Subcutaneous abdominal adipose tissue (tissue), 5 donors: ENCODE measurements at regions not wholly inside any gene's neighbourhood (a gene's known extent, or its start where the extent isn't known, plus 50 kb on each side); places are given as distances from the start of the nearest gene placed in this dataset.

Experiments
- H3K27ac ChIP-seq: one replicate; pipeline ENCODE4 v1.7.0; 2013; ENCODE audit warnings: low read depth, mild to moderate bottlenecking, inconsistent platforms, low read length, moderate library complexity
- H3K27me3 ChIP-seq, 5 donors: one replicate each; pipeline ENCODE4 v1.7.0; 2013; ENCODE audit warnings: low read length in 5 of 5, inconsistent platforms in 1 of 5; ENCODE audit not compliant: control insufficient read depth in 5 of 5, insufficient read depth in 4 of 5
- H3K36me3 ChIP-seq, 5 donors: one replicate each; pipeline ENCODE4 v1.7.0; 2013; ENCODE audit warnings: low read length in 5 of 5; ENCODE audit not compliant: control insufficient read depth in 5 of 5, insufficient read depth in 5 of 5
- H3K4me1 ChIP-seq, 5 donors: one replicate each; pipeline ENCODE4 v1.7.0; 2013; ENCODE audit warnings: low read length in 5 of 5, mild to moderate bottlenecking in 3 of 5, moderate library complexity in 1 of 5; ENCODE audit not compliant: control insufficient read depth in 5 of 5, insufficient read depth in 5 of 5
- H3K4me3 ChIP-seq, 5 donors: one replicate each; pipeline ENCODE4 v1.7.0; 2013; ENCODE audit warnings: low read length in 5 of 5, low read depth in 1 of 5
- H3K9ac ChIP-seq, 5 donors: one replicate each; pipeline ENCODE4 v1.7.0; 2013; ENCODE audit warnings: low read length in 5 of 5, mild to moderate bottlenecking in 4 of 5, moderate library complexity in 3 of 5
- H3K9me3 ChIP-seq, 5 donors: one replicate each; pipeline ENCODE4 v1.7.0; 2013; ENCODE audit warnings: low read length in 5 of 5; ENCODE audit not compliant: control insufficient read depth in 5 of 5
- donor health status: healthy.
- donor health status: healthy.
- donor health status: healthy.
- donor health status: healthy.
- donor health status: healthy.

- H3K27ac ChIP-seq, result no peak overlapping the region
Observed at GRCh38 chr6:74936886-74937285, 269.0 kb downstream of the COL12A1 start.

DNA sequence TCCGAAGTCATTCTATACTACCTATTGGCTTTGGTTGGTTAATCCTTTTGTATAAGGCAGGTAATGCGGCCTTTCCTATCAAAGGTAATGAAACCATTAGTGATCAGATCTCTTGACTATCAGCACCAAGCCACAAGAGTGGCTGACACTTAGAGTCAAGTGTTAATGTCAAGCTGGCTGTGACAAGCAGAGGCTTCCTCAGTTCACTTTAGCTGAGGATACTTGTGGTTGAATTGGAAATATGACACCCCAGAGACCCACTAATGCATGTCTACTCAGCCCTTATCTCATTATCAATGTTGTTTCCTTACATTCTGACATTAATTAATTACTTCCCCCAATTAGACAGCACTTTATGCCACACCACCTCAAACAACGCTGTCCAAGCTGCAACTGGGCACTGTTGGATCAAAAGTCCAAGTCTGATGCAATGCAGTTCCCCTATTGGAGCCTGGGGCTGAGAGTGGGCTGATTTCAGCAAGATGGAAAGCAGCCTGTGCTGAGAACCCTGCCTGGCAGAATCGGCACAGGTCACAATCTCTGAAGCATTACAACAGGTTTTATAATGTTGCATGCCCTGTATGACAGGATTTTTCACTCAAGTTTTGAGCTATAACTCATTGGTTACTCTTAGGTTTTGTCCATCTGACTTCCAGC lies 273.5 kb downstream of the COL12A1 start:
- no peak overlapping the region for H3K9ac ChIP-seq
- H3K27ac ChIP-seq, result no peak overlapping the region
- H3K9me3 ChIP-seq, result no peaks in the 10 kb centered on the region

More at GRCh38 chr6:74936886-74937285, 269.0 kb downstream of the COL12A1 start:
- no peaks in the 10 kb centered on the region for H3K27me3 ChIP-seq
- H3K9ac ChIP-seq, result no peak overlapping the region
- H3K4me1 ChIP-seq, result peaks cover 0 to 5% (median 0%) of the 10 kb centered on the region in 5 donors
- no peaks in the 10 kb centered on the region for H3K36me3 ChIP-seq
- no peaks in the 10 kb centered on the region for H3K9me3 ChIP-seq
- no peak overlapping the region for H3K4me3 ChIP-seq

DNA sequence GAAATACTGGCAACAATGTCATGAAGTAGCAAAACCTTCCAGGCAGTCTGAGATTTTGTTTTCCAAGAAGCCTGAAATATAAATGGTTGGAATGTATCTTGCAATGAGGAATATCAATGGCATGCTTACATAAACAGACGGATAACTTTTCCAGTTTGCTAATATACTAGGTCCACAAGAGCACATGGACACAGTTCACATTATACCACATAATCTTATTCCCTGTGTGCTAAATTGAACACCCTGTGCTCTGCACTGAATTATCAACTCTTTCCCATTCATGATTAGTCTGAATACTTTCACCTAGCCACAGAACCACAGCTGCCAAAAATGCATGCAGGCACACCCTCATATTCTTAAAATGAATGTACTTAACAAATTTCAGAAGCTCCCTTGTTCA lies 274.3 kb downstream of the COL12A1 start:
- H3K4me1 ChIP-seq, result no peaks in the 10 kb centered on the region
- no peak overlapping the region for H3K9ac ChIP-seq
- no peaks in the 10 kb centered on the region for H3K27me3 ChIP-seq
- H3K36me3 ChIP-seq, result no peaks in the 10 kb centered on the region
- H3K4me3 ChIP-seq, result no peak overlapping the region
- no peaks in the 10 kb centered on the region for H3K9me3 ChIP-seq
- H3K27ac ChIP-seq, result no peak overlapping the region

More for the DNA sequence above, 273.5 kb downstream of the COL12A1 start:
- Histone ChIP-seq H3K4me3 (no peak overlapping the region), H3K36me3 (no peaks in the 10 kb centered on the region), H3K4me1 (no peaks in the 10 kb centered on the region), H3K27me3 (no peaks in the 10 kb centered on the region)

DNA sequence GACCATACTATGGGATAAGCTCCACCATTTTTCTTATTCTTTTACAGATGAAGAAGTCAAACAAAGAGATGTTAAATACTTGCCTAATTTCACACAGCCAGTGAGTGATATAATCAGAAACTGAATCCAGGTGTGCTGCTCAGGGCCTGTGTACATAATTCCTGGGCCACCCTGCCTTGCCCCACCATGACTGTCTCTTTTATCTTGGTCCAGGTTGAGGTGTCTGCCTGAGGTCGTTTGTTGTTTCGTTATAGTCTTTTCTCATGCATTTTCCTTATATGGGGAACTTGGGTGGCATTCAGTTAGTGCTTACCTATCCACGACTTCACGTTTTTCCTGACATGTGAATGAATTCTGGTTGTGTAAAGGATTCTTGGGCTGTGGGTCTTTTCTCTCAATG lies 277.6 kb downstream of the COL12A1 start:
- no peak overlapping the region for H3K9ac ChIP-seq
- H3K27ac ChIP-seq, result no peak overlapping the region
- no peaks in the 10 kb centered on the region for H3K36me3 ChIP-seq
- no peaks in the 10 kb centered on the region for H3K27me3 ChIP-seq
- no peak overlapping the region for H3K4me3 ChIP-seq
- no peaks in the 10 kb centered on the region for H3K9me3 ChIP-seq
- H3K4me1 ChIP-seq, result peaks cover 0 to 4% (median 0%) of the 10 kb centered on the region in 5 donors

GRCh38 chr6:74927299-74927698 lies 278.6 kb downstream of the COL12A1 start:
- Histone ChIP-seq H3K9me3 (no peaks in the 10 kb centered on the region), H3K36me3 (no peaks in the 10 kb centered on the region), H3K4me1 (peaks cover 0 to 4% (median 0%) of the 10 kb centered on the region in 5 donors), H3K27me3 (no peaks in the 10 kb centered on the region), H3K27ac (no peak overlapping the region), H3K4me3 (no peak overlapping the region), H3K9ac (no peak overlapping the region)

DNA sequence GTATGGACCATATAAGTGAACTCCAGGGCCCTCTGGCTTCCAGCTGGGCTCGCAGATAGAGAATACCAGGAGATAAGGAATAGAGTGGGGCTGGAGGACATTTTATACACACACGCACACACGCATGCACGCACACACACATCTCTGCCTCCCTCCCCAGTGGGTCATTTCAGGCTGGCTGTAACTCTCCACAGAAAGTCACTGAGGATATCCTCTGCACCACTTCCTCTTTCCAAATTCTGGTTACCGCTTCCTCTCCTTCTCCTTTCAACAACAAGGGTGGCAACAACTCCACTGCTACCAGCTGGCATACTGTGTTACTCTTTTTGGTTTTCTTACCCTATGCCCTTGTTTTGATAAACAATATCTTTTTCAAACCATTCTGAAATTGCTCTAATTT lies 280.2 kb downstream of the COL12A1 start:
- peaks cover 0 to 4% (median 0%) of the 10 kb centered on the region in 5 donors for H3K4me1 ChIP-seq
- no peak overlapping the region for H3K4me3 ChIP-seq
- H3K27me3 ChIP-seq, result no peaks in the 10 kb centered on the region
- no peak overlapping the region for H3K27ac ChIP-seq
- H3K36me3 ChIP-seq, result no peaks in the 10 kb centered on the region
- no peak overlapping the region for H3K9ac ChIP-seq
- H3K9me3 ChIP-seq, result no peaks in the 10 kb centered on the region

DNA sequence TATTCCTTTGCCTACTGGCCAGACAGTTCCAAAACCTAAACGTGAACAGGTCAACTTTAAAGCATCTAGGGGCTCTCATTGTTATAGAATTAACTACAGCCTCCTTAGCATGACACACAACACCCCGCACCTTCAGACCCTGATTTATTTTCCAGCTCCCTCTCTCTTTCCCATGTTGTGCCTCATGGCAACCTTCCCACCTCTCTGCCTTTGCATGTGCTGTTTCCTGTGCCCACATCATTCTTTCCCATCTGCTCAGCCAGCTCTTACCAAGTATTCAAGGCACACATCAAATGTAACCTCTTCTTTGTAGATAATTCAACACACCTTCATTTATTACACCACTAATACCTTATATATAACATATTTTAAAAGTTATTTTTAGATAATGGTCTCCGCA lies 291.0 kb downstream of the COL12A1 start:
- Histone ChIP-seq H3K4me3 (no peak overlapping the region), H3K9me3 (no peaks in the 10 kb centered on the region), H3K27me3 (no peaks in the 10 kb centered on the region), H3K4me1 (no peaks in the 10 kb centered on the region), H3K36me3 (no peaks in the 10 kb centered on the region), H3K9ac (no peak overlapping the region), H3K27ac (no peak overlapping the region)

DNA sequence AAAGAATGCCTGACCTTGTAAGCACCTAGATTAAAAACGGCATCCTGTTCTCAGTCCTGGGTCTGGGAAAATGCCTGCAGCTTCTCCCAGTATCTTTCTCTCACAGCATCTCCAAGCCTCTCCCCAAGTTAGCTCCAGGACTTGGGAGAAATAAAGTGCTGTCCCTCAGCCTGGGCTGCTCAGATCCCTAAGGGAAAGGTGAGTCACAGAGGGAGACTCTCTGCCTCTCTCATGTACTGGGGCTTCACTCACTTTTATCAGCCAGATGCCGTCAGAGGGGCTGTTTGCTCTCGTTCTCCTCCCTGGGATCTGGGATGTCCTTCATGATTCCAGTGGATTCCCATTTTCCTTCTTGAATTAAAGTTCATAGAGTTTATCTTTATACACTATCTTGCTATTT lies 293.6 kb downstream of the COL12A1 start:
- H3K36me3 ChIP-seq, result no peaks in the 10 kb centered on the region
- H3K9me3 ChIP-seq, result no peaks in the 10 kb centered on the region
- H3K9ac ChIP-seq, result no peak overlapping the region
- H3K27me3 ChIP-seq, result no peaks in the 10 kb centered on the region
- H3K4me3 ChIP-seq, result no peak overlapping the region
- no peak overlapping the region for H3K27ac ChIP-seq
- H3K4me1 ChIP-seq, result no peaks in the 10 kb centered on the region

DNA sequence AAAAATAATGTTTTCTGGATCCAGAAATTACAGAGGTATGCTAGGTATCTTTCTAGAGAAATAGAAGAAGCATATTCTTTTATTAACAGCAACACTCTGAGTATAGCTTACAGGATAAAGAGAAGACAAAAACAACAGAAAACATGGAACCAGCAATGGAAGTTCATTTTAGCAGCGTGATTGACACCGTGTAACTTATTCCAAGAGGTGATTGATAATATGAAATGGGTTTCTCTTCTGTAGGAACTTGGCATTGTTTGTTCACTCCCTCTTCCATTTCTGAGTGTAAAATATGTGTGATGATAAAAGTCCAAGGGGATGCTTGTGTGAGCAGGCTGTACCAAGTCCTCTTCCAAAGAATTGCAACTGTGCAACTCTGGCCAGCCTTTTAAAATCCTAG lies 303.0 kb downstream of the COL12A1 start:
- Histone ChIP-seq H3K4me1 (no peaks in the 10 kb centered on the region), H3K27ac (no peak overlapping the region), H3K36me3 (no peaks in the 10 kb centered on the region), H3K4me3 (no peak overlapping the region), H3K9ac (no peak overlapping the region), H3K27me3 (no peaks in the 10 kb centered on the region), H3K9me3 (peaks cover 2 to 17% (median 12%) of the 10 kb centered on the region in 5 donors)

DNA sequence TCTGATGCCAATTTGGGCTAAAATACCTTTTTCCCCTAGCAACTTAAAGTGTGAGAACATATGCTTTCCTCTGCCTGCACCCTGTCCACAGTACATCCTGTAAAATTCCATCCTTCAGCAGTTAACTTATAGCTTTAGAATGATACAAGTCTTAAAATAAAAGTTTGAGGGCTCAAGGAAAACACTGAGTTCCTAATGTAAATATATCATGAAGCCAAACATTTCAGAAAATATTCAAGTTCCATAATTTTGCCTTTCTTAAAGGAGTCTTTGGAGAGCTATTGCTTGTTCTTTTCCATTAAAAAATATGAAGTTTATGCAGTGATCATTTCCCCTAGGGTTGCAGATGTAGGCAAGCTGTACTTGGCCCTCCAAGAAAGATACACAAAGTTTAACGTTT lies 303.8 kb downstream of the COL12A1 start:
- Histone ChIP-seq H3K27me3 (no peaks in the 10 kb centered on the region), H3K9ac (no peak overlapping the region), H3K9me3 (peaks cover 4 to 22% (median 17%) of the 10 kb centered on the region in 5 donors), H3K4me3 (no peak overlapping the region), H3K27ac (no peak overlapping the region), H3K36me3 (no peaks in the 10 kb centered on the region), H3K4me1 (no peaks in the 10 kb centered on the region)
